Muscle layer of duodenum (tissue), 2 donors: ENCODE measurements at regions not wholly inside any gene's neighbourhood (a gene's known extent, or its start where the extent isn't known, plus 50 kb on each side); places are given as distances from the start of the nearest gene placed in this dataset.

Source experiments
- H3K27ac ChIP-seq: one replicate; pipeline ENCODE4 v1.7.0; 2013; ENCODE audit warnings: mild to moderate bottlenecking, low read length
- H3K27me3 ChIP-seq: one replicate; pipeline ENCODE4 v1.7.0; 2013; ENCODE audit warnings: low read depth, mild to moderate bottlenecking, control low read depth, low read length
- H3K36me3 ChIP-seq, 2 donors: one replicate each; pipeline ENCODE4 v1.7.0; 2013; ENCODE audit warnings: low read length in 2 of 2, control low read depth in 1 of 2, mild to moderate bottlenecking in 1 of 2; ENCODE audit not compliant: insufficient read depth in 2 of 2, control insufficient read depth in 1 of 2
- H3K4me1 ChIP-seq, 2 donors: one replicate each; pipeline ENCODE4 v1.7.0; 2013; ENCODE audit warnings: low read length in 2 of 2, mild to moderate bottlenecking in 2 of 2, control low read depth in 1 of 2, moderate library complexity in 1 of 2; ENCODE audit not compliant: insufficient read depth in 2 of 2, control insufficient read depth in 1 of 2
- H3K4me3 ChIP-seq, 2 donors: one replicate each; pipeline ENCODE4 v1.7.0; 2013; ENCODE audit warnings: low read length in 2 of 2, low read depth in 1 of 2, mild to moderate bottlenecking in 1 of 2
- H3K9me3 ChIP-seq, 2 donors: one replicate each; pipeline ENCODE4 v1.7.0; 2013; ENCODE audit warnings: low read length in 2 of 2, control low read depth in 1 of 2, mild to moderate bottlenecking in 1 of 2; ENCODE audit not compliant: control insufficient read depth in 1 of 2
- donor health status: healthy.

DNA sequence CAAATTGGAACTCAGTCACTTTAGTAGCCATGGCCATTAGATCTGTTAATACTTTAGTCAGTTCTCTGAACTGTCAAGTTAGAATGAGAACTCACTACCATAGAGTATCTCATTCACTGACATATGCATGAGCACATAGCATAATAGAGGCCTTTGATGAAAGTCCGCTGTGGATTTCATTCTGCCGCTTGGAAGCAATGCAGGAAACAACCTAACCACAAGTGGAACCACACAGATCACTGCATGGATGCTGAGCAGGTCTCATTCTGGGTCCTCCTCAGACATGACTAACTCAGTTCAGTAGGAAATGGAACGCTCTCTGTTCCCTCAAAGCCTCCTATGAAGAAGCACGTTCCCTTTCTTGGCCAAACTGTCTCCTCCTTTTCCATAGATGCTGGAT lies 1624.8 kb upstream of the TENM3 start:
- Histone ChIP-seq H3K4me1 (no peaks in the 10 kb centered on the region), H3K27me3 (no peaks in the 10 kb centered on the region), H3K4me3 (no peak overlapping the region), H3K9me3 (no peaks in the 10 kb centered on the region), H3K36me3 (no peaks in the 10 kb centered on the region), H3K27ac (no peak overlapping the region)

DNA sequence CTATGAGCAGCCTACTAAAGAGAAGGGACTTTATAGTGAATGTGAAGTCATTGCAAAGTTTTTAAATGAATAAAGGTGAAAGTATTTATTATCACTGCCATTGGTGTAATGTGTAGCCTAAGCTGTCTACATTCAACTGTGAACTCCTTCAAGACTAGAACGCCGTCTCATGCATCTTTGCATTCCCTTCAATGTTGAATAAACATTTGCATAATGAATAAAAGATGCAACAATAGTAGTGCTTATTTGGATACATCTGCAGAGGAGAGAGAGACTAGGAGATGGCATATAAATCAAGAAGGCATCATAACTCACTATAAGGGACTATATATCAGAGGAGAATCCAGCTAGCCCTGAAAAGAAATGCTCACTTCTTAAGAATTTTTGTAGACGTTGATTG lies 1623.8 kb upstream of the TENM3 start:
- no peak overlapping the region for H3K4me3 ChIP-seq
- H3K27me3 ChIP-seq, result no peaks in the 10 kb centered on the region
- H3K9me3 ChIP-seq, result no peaks in the 10 kb centered on the region
- H3K4me1 ChIP-seq, result no peaks in the 10 kb centered on the region
- no peaks in the 10 kb centered on the region for H3K36me3 ChIP-seq
- H3K27ac ChIP-seq, result no peak overlapping the region

DNA sequence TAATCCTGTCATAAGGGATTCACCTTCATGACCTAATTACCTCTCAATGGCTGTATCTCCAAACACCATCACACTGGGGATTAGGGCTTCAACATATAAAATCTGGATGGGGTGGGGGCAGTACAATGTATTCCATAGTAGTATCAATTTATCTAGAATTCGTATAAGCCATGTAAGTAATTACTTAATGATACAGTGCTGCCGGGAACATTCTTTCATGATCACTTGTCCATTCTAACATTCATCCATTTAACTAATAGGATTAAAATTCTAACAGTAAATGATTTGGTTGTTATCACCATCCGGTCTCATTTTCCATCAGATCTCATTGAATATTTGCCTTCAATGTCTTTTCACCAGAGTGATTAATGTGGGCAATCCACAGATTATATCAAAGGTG lies 1620.9 kb upstream of the TENM3 start:
- no peaks in the 10 kb centered on the region for H3K9me3 ChIP-seq
- H3K4me1 ChIP-seq, result no peaks in the 10 kb centered on the region
- H3K27ac ChIP-seq, result no peak overlapping the region
- no peak overlapping the region for H3K4me3 ChIP-seq
- no peaks in the 10 kb centered on the region for H3K27me3 ChIP-seq
- H3K36me3 ChIP-seq, result no peaks in the 10 kb centered on the region

DNA sequence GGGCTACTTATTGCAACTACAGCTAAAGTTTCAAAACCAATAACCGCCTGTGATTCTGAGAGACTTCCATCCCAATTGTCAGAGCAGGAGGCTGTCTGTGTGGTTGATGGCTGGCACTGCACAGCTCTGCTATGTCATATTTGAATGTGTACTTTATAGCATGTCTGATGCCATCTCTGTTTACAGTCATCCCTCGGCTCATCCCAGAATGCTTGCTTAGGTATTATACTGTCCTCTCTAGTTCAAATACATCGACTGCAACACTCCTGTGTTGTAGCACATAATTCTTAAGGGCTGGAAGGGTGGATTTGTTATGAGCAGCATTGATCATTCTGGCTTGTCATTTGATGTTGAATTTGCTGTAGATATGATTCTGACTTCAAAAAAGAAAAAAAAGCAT lies 1617.5 kb upstream of the TENM3 start:
- Histone ChIP-seq H3K4me3 (no peak overlapping the region), H3K36me3 (no peaks in the 10 kb centered on the region), H3K9me3 (no peaks in the 10 kb centered on the region), H3K27ac (no peak overlapping the region), H3K4me1 (no peaks in the 10 kb centered on the region), H3K27me3 (no peaks in the 10 kb centered on the region)

DNA sequence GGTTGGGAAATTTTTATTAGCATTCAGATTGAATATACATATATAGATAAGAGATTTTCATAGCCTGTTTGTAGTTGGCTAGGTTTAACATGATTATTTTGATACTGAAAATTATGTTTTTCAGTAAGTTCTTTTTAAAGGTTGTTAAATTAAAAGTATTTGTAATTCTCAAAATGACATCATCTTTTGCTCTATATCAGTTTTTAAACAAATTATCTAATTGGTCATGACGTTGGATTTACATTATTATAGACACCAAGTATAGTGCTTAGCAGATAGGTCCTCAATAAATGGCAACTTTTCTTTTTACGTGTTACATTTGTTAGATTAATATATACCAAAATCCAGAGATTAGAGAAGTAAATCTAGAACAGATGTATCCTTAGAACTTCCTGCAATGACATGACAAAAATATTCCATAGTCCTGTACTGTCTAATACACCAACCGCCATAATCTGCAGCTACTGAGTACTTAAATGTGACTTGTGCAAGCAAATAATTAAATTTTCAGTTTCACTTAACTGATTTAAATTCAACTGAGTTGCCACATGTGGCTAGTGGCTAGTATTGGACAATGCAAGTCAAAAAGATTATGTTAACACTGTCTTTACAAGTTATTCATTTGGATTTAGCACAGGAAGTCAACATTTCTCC lies 1613.1 kb upstream of the TENM3 start:
- H3K4me1 ChIP-seq, result no peaks in the 10 kb centered on the region
- no peaks in the 10 kb centered on the region for H3K36me3 ChIP-seq
- no peaks in the 10 kb centered on the region for H3K9me3 ChIP-seq
- no peak overlapping the region for H3K4me3 ChIP-seq
- no peak overlapping the region for H3K27ac ChIP-seq
- H3K27me3 ChIP-seq, result no peaks in the 10 kb centered on the region

DNA sequence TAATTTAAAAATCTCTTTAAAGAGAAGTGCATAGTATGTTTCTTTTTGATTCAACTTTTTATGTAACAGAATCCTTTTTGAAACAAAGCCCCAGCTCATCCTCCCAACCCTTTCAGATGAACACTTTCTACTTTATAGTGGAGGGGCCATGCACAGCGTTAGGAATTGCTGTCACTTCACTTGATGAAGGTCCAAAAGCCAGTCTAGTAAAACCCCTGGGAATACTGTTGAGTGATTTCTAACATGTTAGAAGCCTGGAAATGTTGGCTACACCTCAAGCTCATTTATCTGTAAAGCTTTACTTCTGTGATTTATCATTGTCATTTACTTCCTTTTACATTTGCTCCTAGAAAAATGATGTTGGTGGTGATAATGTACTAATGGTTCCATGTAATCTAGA lies 1608.9 kb upstream of the TENM3 start:
- H3K36me3 ChIP-seq, result no peaks in the 10 kb centered on the region
- no peak overlapping the region for H3K27ac ChIP-seq
- H3K27me3 ChIP-seq, result no peaks in the 10 kb centered on the region
- no peak overlapping the region for H3K4me3 ChIP-seq
- no peaks in the 10 kb centered on the region for H3K9me3 ChIP-seq
- H3K4me1 ChIP-seq, result no peaks in the 10 kb centered on the region

DNA sequence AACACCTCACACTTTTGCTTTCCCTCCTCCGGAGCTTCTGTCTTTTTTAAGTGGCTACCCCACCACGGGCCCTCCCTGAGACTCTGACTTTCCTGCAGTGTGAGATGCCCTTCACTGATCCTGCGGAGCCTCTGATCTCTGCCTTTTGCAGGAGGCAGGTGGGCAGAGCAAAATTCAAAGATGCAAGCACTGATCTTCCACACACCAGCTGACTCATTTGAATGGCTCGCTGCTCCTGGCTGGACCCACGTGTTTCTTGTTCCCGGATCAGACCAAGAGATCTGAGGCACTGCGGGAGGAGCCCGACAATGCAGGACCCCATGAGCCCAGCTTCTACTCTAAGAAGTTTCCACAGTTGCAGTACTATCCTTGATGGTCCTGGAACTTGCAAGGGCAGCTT lies 1607.9 kb upstream of the TENM3 start:
- Histone ChIP-seq H3K27ac (no peak overlapping the region), H3K4me1 (no peaks in the 10 kb centered on the region), H3K4me3 (no peak overlapping the region), H3K36me3 (no peaks in the 10 kb centered on the region), H3K27me3 (no peaks in the 10 kb centered on the region), H3K9me3 (no peaks in the 10 kb centered on the region)

DNA sequence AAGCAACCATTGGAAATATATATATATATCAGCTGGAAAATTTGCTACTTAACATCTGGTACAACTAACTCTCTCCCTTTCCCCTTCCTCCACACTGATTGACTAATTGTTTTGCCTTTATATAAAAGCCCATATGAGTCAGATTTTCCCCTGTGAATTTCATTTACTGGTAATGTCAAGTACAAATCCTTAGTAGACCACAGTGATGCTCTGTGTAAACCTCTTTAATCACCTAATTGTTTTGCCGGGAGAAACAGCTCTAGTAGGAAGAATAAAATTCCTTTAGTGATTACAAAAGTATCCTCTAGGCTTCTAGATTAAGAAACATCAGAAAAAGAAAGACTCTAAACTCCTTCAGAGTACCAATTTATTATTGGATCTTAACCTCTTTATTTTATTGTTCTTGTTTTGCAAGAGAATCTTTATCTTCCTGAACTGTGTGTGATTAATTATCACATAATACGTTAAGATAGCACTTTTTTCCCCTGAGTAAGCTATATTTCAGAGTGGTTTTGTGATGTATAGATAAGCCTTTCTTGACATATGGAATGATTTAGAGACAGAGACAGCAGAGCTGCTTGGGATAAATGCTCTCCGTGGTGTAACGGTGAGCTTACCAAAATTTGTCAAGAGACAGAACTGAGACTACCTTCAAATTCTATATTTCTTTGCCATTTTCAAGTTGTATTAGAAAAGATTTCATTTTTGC lies 1606.4 kb upstream of the TENM3 start:
- Histone ChIP-seq H3K9me3 (no peaks in the 10 kb centered on the region), H3K36me3 (no peaks in the 10 kb centered on the region), H3K4me3 (no peak overlapping the region), H3K27me3 (no peaks in the 10 kb centered on the region), H3K27ac (no peak overlapping the region), H3K4me1 (no peaks in the 10 kb centered on the region)

DNA sequence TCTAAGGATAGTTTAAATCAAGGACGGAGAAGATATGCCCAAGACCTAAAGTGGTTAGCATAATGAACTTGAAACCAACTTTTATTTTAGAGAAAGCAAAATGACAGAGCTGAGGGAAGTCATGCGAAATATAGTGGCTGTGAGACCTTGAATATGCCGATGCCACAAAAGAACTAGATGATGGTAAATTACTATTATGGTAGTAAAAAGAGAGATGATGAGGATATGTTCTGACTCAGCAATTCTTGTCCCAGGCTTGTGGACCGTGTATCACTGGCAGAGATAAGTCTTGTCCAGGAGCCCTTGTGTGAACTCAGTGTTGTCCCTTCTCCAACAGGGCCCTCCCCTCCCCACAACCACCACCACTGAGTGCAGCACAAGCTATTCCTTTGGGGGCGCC lies 1605.6 kb upstream of the TENM3 start:
- no peak overlapping the region for H3K27ac ChIP-seq
- H3K4me3 ChIP-seq, result no peak overlapping the region
- H3K9me3 ChIP-seq, result no peaks in the 10 kb centered on the region
- no peaks in the 10 kb centered on the region for H3K36me3 ChIP-seq
- no peaks in the 10 kb centered on the region for H3K27me3 ChIP-seq
- no peaks in the 10 kb centered on the region for H3K4me1 ChIP-seq

DNA sequence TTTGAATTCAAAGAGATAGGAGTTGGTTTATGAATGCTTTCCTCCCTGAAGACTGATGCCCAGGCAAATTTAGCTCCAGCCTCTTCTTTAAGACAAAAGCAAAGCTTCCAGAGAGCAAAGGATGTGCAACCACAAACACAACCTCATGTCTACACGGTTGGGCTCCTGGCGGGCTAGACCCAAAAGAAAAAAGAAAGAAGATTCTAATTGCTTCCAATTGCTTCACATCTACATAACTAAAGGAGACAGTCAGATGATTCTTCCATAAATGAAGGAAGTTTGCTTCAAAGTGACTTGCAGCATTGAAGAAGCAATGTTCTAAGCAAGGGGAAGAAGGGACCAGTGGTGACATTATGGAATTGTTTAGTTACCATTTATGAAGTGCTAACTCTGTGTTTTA lies 1603.0 kb upstream of the TENM3 start:
- H3K4me3 ChIP-seq, result no peak overlapping the region
- no peaks in the 10 kb centered on the region for H3K27me3 ChIP-seq
- no peaks in the 10 kb centered on the region for H3K36me3 ChIP-seq
- no peaks in the 10 kb centered on the region for H3K4me1 ChIP-seq
- H3K9me3 ChIP-seq, result no peaks in the 10 kb centered on the region
- no peak overlapping the region for H3K27ac ChIP-seq

DNA sequence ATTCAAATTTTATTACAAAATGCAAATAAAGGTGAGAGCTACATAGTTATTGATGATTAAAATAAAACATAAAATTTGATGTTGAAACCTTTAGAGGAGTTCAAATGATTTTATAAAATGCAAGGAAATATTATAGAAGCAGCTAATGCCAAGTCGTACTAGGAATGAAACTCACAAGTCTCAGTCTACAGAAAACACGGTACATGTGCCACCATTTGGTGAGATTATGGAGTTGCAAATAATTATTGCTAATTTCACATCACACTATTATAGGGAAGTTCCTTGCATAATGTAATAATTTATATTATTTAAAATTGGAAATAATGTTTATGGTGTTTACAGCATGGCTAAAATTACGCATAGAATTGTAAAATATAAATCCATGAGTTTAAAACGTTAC lies 1601.7 kb upstream of the TENM3 start:
- Histone ChIP-seq H3K36me3 (no peaks in the 10 kb centered on the region), H3K9me3 (no peaks in the 10 kb centered on the region), H3K4me1 (no peaks in the 10 kb centered on the region), H3K27me3 (no peaks in the 10 kb centered on the region), H3K27ac (no peak overlapping the region), H3K4me3 (no peak overlapping the region)

DNA sequence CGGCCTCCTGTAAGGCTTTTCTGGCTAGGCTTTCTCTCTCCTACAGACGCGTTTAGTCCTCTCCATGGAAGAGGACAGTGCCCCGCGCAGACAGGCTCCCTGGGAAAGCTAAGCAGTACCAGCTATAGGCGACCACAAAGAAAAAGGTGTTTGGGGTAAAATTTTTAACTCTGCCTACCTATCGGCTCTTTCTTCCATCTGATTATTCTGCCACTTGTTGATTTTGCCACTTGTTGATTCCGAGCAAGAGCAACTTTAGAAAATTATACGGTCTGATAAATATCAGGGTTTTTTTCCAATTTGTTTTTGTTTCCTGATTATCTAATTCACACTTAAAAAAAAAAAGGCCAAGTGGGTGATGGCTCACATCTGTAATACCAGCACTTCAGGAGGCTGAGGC lies 1600.5 kb upstream of the TENM3 start:
- H3K27ac ChIP-seq, result no peak overlapping the region
- H3K36me3 ChIP-seq, result no peaks in the 10 kb centered on the region
- no peaks in the 10 kb centered on the region for H3K4me1 ChIP-seq
- H3K4me3 ChIP-seq, result no peak overlapping the region
- H3K9me3 ChIP-seq, result no peaks in the 10 kb centered on the region
- no peaks in the 10 kb centered on the region for H3K27me3 ChIP-seq
